ENCODE measurements at regions not wholly inside any gene's neighbourhood (a gene's known extent, or its start where the extent isn't known, plus 50 kb on each side); places are given as distances from the start of the nearest gene placed in this dataset.

DNA sequence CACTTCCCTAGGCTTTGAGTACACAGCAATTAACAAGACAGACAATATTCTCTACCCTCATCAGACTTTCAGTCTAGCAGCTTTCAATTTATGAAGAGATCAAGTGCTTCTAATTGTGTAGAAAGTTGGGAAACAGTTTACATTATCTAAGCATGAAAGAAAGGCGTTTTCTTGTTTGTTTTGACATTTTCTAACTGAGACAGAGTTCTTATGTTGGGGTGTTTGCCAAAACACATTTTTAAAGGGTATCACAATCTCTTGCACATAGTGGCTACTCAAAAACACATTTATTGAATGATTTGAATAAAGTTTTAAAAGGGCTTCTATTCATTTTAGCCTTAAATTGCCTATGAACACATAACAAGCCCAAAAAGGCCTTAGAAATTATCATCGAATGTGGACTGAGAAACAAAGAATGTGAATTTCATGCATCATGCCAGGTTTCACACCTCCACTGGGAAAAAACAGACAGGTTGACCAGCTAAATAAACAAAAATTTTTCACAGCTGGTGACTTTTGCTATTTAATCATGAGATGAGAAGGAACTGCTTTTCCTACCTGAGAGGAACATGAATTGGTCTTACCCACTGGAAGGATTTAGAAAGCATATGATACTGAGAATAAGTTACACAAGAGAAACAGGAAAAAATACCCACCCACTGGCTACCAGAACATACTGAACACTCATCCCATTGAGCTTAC, 394.5 kb upstream of the PKN2 start:
- DNase-seq (ENCODE audit: insufficient read length, low spot score, missing footprints) = no peak
- no peaks in the 10 kb centered on the region for H3K36me3 ChIP-seq (ENCODE audit: insufficient read depth, low read length)
- H3K27me3 ChIP-seq (ENCODE audit: insufficient read depth, low read length) = no peaks in the 10 kb centered on the region
- H4K20me1 ChIP-seq (ENCODE audit: insufficient read depth, low read length) = no peaks in the 10 kb centered on the region
- H3K79me2 ChIP-seq (ENCODE audit: insufficient read depth, low read length) = no peaks in the 10 kb centered on the region
- H2AFZ ChIP-seq (ENCODE audit: low read length) = no peak overlapping the region
- H3K27ac ChIP-seq (ENCODE audit: low read depth, low read length) = no peak overlapping the region
- no peak overlapping the region for H3K4me2 ChIP-seq (ENCODE audit: insufficient read depth, low read length)
- TF ChIP-seq, protein P1, sequence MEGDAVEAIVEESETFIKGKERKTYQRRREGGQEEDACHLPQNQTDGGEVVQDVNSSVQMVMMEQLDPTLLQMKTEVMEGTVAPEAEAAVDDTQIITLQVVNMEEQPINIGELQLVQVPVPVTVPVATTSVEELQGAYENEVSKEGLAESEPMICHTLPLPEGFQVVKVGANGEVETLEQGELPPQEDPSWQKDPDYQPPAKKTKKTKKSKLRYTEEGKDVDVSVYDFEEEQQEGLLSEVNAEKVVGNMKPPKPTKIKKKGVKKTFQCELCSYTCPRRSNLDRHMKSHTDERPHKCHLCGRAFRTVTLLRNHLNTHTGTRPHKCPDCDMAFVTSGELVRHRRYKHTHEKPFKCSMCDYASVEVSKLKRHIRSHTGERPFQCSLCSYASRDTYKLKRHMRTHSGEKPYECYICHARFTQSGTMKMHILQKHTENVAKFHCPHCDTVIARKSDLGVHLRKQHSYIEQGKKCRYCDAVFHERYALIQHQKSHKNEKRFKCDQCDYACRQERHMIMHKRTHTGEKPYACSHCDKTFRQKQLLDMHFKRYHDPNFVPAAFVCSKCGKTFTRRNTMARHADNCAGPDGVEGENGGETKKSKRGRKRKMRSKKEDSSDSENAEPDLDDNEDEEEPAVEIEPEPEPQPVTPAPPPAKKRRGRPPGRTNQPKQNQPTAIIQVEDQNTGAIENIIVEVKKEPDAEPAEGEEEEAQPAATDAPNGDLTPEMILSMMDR (IDR thresholded peaks at IDR 0.05; ENCODE audit: extremely low read depth, low read depth, low read length) = no peak
- no peaks in the 10 kb centered on the region for H3K4me1 ChIP-seq (ENCODE audit: insufficient read depth, low read length)
- no peaks in the 10 kb centered on the region for H3K9me3 ChIP-seq (ENCODE audit: low read depth, low read length)
- no peak overlapping the region for H3K4me3 ChIP-seq (ENCODE audit: insufficient read depth, low read length)

- TF ChIP-seq, protein P1 (IDR thresholded peaks at IDR 0.05; ENCODE audit: extremely low read depth, low read depth, low read length) = no peak
- Histone ChIP-seq H3K4me1 (ENCODE audit: insufficient read depth, low read length) (no peaks in the 10 kb centered on the region), H4K20me1 (ENCODE audit: insufficient read depth, low read length) (no peaks in the 10 kb centered on the region), H3K4me3 (ENCODE audit: insufficient read depth, low read length) (no peak overlapping the region), H3K36me3 (ENCODE audit: insufficient read depth, low read length) (no peaks in the 10 kb centered on the region), H3K4me2 (ENCODE audit: insufficient read depth, low read length) (no peak overlapping the region), H2AFZ (ENCODE audit: low read length) (no peak overlapping the region), H3K9me3 (ENCODE audit: low read depth, low read length) (no peaks in the 10 kb centered on the region), H3K27me3 (ENCODE audit: insufficient read depth, low read length) (no peaks in the 10 kb centered on the region), H3K27ac (ENCODE audit: low read depth, low read length) (no peak overlapping the region), H3K79me2 (ENCODE audit: insufficient read depth, low read length) (no peaks in the 10 kb centered on the region)
- no peak for DNase-seq (ENCODE audit: insufficient read length, low spot score, missing footprints)
Measured at GRCh38 chr1:88291611-88292354, 392.3 kb upstream of the PKN2 start.

DNA sequence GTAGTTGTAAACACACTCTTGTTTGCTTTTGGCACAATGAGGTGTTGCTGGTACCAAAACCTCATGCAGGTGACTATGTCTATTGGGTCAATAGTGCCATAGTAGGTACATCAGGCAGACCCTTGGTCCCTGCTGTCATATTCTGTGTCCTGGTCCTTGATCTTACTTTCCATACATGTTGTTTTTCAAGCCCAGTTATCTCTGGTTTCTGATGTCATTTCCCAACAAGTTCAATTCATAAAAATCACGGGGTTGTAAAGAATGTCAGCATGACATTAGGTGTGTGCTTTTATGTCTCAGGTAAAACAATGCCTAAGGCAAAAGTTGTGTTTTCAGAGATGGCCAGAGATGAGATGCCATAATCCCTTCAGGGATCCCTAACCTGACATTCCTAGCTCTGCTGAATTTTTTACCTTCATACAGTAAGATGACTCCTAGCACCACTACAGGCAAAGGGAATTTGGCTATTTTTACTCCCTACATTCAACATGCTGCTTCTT, 390.3 kb upstream of the PKN2 start:
- H3K4me3 ChIP-seq (ENCODE audit: insufficient read depth, low read length) = no peak overlapping the region
- no peaks in the 10 kb centered on the region for H3K4me1 ChIP-seq (ENCODE audit: insufficient read depth, low read length)
- no peaks in the 10 kb centered on the region for H3K79me2 ChIP-seq (ENCODE audit: insufficient read depth, low read length)
- H3K27me3 ChIP-seq (ENCODE audit: insufficient read depth, low read length) = no peaks in the 10 kb centered on the region
- DNase-seq (ENCODE audit: insufficient read length, low spot score, missing footprints) = no peak
- no peaks in the 10 kb centered on the region for H3K9me3 ChIP-seq (ENCODE audit: low read depth, low read length)
- TF ChIP-seq, protein P1 (IDR thresholded peaks at IDR 0.05; ENCODE audit: extremely low read depth, low read depth, low read length) = no peak
- H2AFZ ChIP-seq (ENCODE audit: low read length) = no peak overlapping the region
- H4K20me1 ChIP-seq (ENCODE audit: insufficient read depth, low read length) = no peaks in the 10 kb centered on the region
- H3K27ac ChIP-seq (ENCODE audit: low read depth, low read length) = no peak overlapping the region
- H3K4me2 ChIP-seq (ENCODE audit: insufficient read depth, low read length) = no peak overlapping the region
- H3K36me3 ChIP-seq (ENCODE audit: insufficient read depth, low read length) = no peaks in the 10 kb centered on the region

- TF ChIP-seq, protein P1 (IDR thresholded peaks at IDR 0.05; ENCODE audit: extremely low read depth, low read depth, low read length) = no peak
- no peaks in the 10 kb centered on the region for H3K79me2 ChIP-seq (ENCODE audit: insufficient read depth, low read length)
- no peaks in the 10 kb centered on the region for H3K36me3 ChIP-seq (ENCODE audit: insufficient read depth, low read length)
- no peak overlapping the region for H2AFZ ChIP-seq (ENCODE audit: low read length)
- no peaks in the 10 kb centered on the region for H3K9me3 ChIP-seq (ENCODE audit: low read depth, low read length)
- H3K4me2 ChIP-seq (ENCODE audit: insufficient read depth, low read length) = no peak overlapping the region
- no peaks in the 10 kb centered on the region for H3K4me1 ChIP-seq (ENCODE audit: insufficient read depth, low read length)
- no peaks in the 10 kb centered on the region for H3K27me3 ChIP-seq (ENCODE audit: insufficient read depth, low read length)
- no peak for DNase-seq (ENCODE audit: insufficient read length, low spot score, missing footprints)
- no peaks in the 10 kb centered on the region for H4K20me1 ChIP-seq (ENCODE audit: insufficient read depth, low read length)
- no peak overlapping the region for H3K27ac ChIP-seq (ENCODE audit: low read depth, low read length)
- H3K4me3 ChIP-seq (ENCODE audit: insufficient read depth, low read length) = no peak overlapping the region
Measured at GRCh38 chr1:88296227-88296626, 387.8 kb upstream of the PKN2 start.

All from osteoblast (primary cell).